Cardiac muscle cell (in vitro differentiated cells and primary cell): ENCODE measurements at regions not wholly inside any gene's neighbourhood (a gene's known extent, or its start where the extent isn't known, plus 50 kb on each side); places are given as distances from the start of the nearest gene placed in this dataset.

Experiments
- DNase-seq, 2 donors: peaks; one replicate each; pipeline versions ENCODE4 v3.0.0 to v3.0.0-alpha.2; 2010 to 2017; ENCODE audit warnings: low read depth in 1 of 2, low spot score in 1 of 2
- H3K27ac ChIP-seq: fragments of 200-600 bp; sonication (generic); 2 replicates; pipeline ENCODE4 v1.5.1; 2016
- H3K27me3 ChIP-seq: fragments of 200-600 bp; sonication (generic); 2 replicates; pipeline ENCODE4 v1.6.0; 2016; ENCODE audit warnings: control low read depth
- H3K36me3 ChIP-seq: fragments of 200-600 bp; sonication (generic); 2 replicates; pipeline ENCODE4 v1.5.1; 2016; ENCODE audit warnings: control low read depth
- H3K4me1 ChIP-seq: fragments of 200-600 bp; sonication (generic); 2 replicates; pipeline ENCODE4 v1.8.1; 2017; ENCODE audit warnings: low read depth, mild to moderate bottlenecking, mixed run types
- H3K4me3 ChIP-seq: fragments of 200-600 bp; sonication (generic); 2 replicates; pipeline ENCODE4 v1.5.1; 2016; ENCODE audit warnings: mild to moderate bottlenecking
- H3K9me3 ChIP-seq: fragments of 200-600 bp; sonication (generic); 2 replicates; pipeline ENCODE4 v1.5.1; 2017; ENCODE audit warnings: low read depth, mild to moderate bottlenecking, control low read depth
- CTCF ChIP-seq: IDR thresholded peaks from 2 replicates; pipeline ENCODE4 v1.5.1; 2012; ENCODE audit warnings: low read depth, mild to moderate bottlenecking, low read length

GRCh38 chrX:138928737-138929459 is 217.4 kb upstream of the FGF13 start:
- H3K27ac ChIP-seq: no peak overlapping the region
- H3K27me3 ChIP-seq: no peaks in the 10 kb centered on the region
- H3K4me1 ChIP-seq: no peaks in the 10 kb centered on the region
- H3K4me3 ChIP-seq: no peak overlapping the region
- no peaks in the 10 kb centered on the region for H3K9me3 ChIP-seq
- no peaks in the 10 kb centered on the region for H3K36me3 ChIP-seq
- no peak for TF ChIP-seq CTCF
- no peak for DNase-seq

GRCh38 chrX:138925330-138925729 is 213.8 kb upstream of the FGF13 start:
- Histone ChIP-seq H3K36me3 (no peaks in the 10 kb centered on the region), H3K27me3 (no peaks in the 10 kb centered on the region)

GRCh38 chrX:138923805-138924204 is 212.3 kb upstream of the FGF13 start:
- TF ChIP-seq CTCF: no peak
- Histone ChIP-seq H3K27me3 (no peaks in the 10 kb centered on the region), H3K4me1 (no peaks in the 10 kb centered on the region), H3K9me3 (no peaks in the 10 kb centered on the region), H3K36me3 (no peaks in the 10 kb centered on the region), H3K27ac (no peak overlapping the region), H3K4me3 (no peak overlapping the region)
- DNase-seq: no peak

More at GRCh38 chrX:138925330-138925729, 213.8 kb upstream of the FGF13 start:
- peak in 1 of 2 donors; percentile 54 for DNase-seq
- H3K9me3 ChIP-seq: no peaks in the 10 kb centered on the region
- no peak overlapping the region for H3K4me3 ChIP-seq
- H3K27ac ChIP-seq: no peak overlapping the region
- no peak for TF ChIP-seq CTCF
- no peaks in the 10 kb centered on the region for H3K4me1 ChIP-seq

GRCh38 chrX:138921031-138921430 is 209.5 kb upstream of the FGF13 start:
- no peak for DNase-seq
- no peak overlapping the region for H3K4me3 ChIP-seq
- H3K27ac ChIP-seq: no peak overlapping the region
- H3K27me3 ChIP-seq: no peaks in the 10 kb centered on the region
- H3K9me3 ChIP-seq: no peaks in the 10 kb centered on the region
- H3K36me3 ChIP-seq: no peaks in the 10 kb centered on the region
- no peak for TF ChIP-seq CTCF
- no peaks in the 10 kb centered on the region for H3K4me1 ChIP-seq

GRCh38 chrX:138917781-138918180 is 206.3 kb upstream of the FGF13 start:
- no peak for TF ChIP-seq CTCF
- peak in 1 of 2 donors; percentile 16 for DNase-seq
- Histone ChIP-seq H3K4me1 (no peaks in the 10 kb centered on the region), H3K4me3 (no peak overlapping the region), H3K27ac (no peak overlapping the region), H3K27me3 (no peaks in the 10 kb centered on the region), H3K9me3 (no peaks in the 10 kb centered on the region), H3K36me3 (no peaks in the 10 kb centered on the region)

- no peak for TF ChIP-seq CTCF
- Histone ChIP-seq H3K27ac (no peak overlapping the region), H3K9me3 (no peaks in the 10 kb centered on the region), H3K4me1 (no peaks in the 10 kb centered on the region), H3K36me3 (no peaks in the 10 kb centered on the region), H3K4me3 (no peak overlapping the region), H3K27me3 (no peaks in the 10 kb centered on the region)
- DNase-seq: no peak
Measured at GRCh38 chrX:138914767-138915166, 203.2 kb upstream of the FGF13 start.
